VCaP (cell line): ENCODE measurements at regions not wholly inside any gene's neighbourhood (a gene's known extent, or its start where the extent isn't known, plus 50 kb on each side); places are given as distances from the start of the nearest gene placed in this dataset.

Experiments used
- H3K27ac ChIP-seq: fragments of 450-650 bp; 2 replicates; pipeline ENCODE4 v1.5.1; 2017
- TF ChIP-seq, protein P1 (sequence below): fragments of 450-650 bp; conservative IDR thresholded peaks from 2 replicates; pipeline ENCODE4 v1.5.1; 2017; ENCODE audit warnings: mild to moderate bottlenecking, moderate library complexity

DNA sequence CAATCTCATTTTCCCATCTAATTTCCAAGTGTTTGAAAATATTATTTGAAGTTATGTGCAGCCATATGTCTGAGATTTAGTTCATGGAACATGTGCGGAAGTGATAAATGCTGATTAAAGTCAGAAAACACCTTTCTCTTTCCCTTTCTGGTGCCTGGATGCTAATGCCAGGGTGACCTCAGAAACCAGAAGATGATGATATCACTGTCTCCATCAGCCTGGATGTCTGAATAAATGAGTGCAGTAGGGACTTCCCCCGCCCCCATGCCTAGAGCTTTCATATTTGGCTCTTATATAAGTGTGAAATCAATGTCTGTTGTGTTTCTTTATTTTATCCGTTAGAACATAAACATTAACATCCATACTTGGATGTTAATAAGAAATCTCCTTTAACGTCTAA, 261.9 kb upstream of the LRIG3 start:
- TF ChIP-seq, protein P1, sequence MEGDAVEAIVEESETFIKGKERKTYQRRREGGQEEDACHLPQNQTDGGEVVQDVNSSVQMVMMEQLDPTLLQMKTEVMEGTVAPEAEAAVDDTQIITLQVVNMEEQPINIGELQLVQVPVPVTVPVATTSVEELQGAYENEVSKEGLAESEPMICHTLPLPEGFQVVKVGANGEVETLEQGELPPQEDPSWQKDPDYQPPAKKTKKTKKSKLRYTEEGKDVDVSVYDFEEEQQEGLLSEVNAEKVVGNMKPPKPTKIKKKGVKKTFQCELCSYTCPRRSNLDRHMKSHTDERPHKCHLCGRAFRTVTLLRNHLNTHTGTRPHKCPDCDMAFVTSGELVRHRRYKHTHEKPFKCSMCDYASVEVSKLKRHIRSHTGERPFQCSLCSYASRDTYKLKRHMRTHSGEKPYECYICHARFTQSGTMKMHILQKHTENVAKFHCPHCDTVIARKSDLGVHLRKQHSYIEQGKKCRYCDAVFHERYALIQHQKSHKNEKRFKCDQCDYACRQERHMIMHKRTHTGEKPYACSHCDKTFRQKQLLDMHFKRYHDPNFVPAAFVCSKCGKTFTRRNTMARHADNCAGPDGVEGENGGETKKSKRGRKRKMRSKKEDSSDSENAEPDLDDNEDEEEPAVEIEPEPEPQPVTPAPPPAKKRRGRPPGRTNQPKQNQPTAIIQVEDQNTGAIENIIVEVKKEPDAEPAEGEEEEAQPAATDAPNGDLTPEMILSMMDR = no peak
- no peak overlapping the region for H3K27ac ChIP-seq

- TF ChIP-seq, protein P1 = no peak
- no peak overlapping the region for H3K27ac ChIP-seq
Observed at GRCh38 chr12:59181196-59181777, 261.0 kb upstream of the LRIG3 start.

- TF ChIP-seq, protein P1 = no peak
- no peak overlapping the region for H3K27ac ChIP-seq
Observed at GRCh38 chr12:59179231-59179630, 258.9 kb upstream of the LRIG3 start.

DNA sequence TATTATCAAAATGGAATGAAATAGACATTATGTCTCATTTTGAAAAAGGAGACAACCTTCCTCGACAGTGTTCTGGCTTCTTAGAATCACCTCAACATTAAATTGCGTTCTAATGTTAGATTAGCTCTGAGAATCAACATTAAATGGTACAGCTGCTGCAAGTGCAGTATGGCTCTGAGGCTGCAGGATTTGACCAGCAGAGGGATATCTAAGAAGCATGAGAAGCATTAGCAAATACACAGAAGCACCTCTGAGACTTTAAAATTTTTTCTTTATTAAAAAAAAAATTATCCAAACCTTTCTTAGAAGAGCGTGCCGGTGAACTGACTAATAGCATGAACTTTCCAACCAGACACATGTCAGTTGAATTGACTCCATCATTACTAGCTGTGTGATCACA, 253.4 kb upstream of the LRIG3 start:
- TF ChIP-seq, protein P1 = peak; percentile 72
- no peak overlapping the region for H3K27ac ChIP-seq

- H3K27ac ChIP-seq = no peak overlapping the region
- TF ChIP-seq, protein P1 = no peak
Observed at GRCh38 chr12:59168647-59169046, 248.3 kb upstream of the LRIG3 start.

DNA sequence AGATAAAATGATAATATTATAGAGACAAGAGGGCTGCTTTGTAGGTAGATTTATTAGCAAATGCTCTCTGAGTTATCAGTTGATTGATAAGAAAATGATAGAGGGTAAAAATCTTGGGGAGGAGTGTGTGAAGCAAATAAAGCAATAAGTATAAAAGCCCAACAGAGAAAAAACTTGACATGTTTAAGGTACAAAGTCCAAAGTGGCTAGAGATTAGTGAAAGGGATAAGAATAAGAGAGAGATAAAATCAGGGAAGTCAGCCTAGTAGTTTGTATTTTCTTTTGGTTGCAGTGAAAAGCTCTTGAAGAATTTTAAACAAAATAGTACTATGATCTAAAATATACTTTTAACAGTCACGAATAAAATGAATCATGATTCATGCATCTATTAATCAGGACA, 246.2 kb upstream of the LRIG3 start:
- TF ChIP-seq, protein P1 = no peak
- H3K27ac ChIP-seq = no peak overlapping the region; the same call in 1 of the 2 replicates

DNA sequence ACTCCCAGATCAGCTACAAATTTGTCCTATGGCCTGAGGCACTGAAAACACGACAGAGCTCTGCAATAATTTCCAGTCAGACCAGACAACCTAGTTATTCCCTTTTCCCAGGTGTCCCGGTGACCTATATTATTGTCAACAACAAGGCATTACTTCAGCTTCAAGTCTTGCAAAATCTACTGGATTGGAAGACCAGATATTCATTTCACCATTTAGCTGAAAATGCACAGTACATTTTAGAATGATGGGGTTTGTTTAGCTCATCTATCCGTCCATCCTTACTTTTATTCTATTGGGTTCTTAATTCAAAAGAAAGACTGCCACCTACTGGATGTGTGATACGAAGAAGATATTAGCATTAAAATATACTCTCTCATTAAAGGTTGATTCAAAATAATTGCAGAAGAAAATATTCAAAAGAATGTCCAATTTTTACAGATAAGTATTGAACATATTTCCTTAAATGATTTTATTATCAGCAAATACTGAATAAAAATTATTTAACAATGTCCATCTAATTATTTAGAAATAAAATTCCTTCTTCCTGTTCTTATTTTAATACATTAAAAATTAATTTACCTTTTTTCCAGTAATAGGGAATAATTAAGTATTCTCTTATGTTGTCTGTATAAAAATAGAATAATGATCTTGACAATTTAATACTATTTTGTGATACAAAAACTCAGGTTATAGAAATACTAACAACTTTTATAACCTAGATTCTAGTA, 244.9 kb upstream of the LRIG3 start:
- TF ChIP-seq, protein P1 = peak; percentile 83
- H3K27ac ChIP-seq = no peak overlapping the region
